Small intestine (tissue), 7 donors: ENCODE measurements at regions not wholly inside any gene's neighbourhood (a gene's known extent, or its start where the extent isn't known, plus 50 kb on each side); places are given as distances from the start of the nearest gene placed in this dataset.

ENCODE experiments used
- DNase-seq, 2 donors: peaks; one replicate each; pipeline versions ENCODE4 v3.0.0 to v3.0.0-alpha.2; 2013
- FAIRE-seq: peaks from 2 replicates; lab custom pipeline; 2012; peaks lifted over from hg19 to GRCh38; lab: Jason Lieb, UNC
- H3K27ac ChIP-seq, 3 donors: one replicate each; pipeline ENCODE4 v1.5.1; 2013; ENCODE audit warnings: low read length in 2 of 3, mild to moderate bottlenecking in 2 of 3, control low read depth in 1 of 3, inconsistent platforms in 1 of 3, low read depth in 1 of 3, moderate library complexity in 1 of 3
- H3K27me3 ChIP-seq, 3 donors: one replicate each; pipeline ENCODE4 v1.6.1; 2013; ENCODE audit warnings: low read length in 3 of 3, inconsistent platforms in 1 of 3; ENCODE audit not compliant: control insufficient read depth in 3 of 3, insufficient read depth in 3 of 3
- H3K36me3 ChIP-seq, 3 donors: one replicate each; pipeline ENCODE4 v1.6.1; 2013; ENCODE audit warnings: low read length in 3 of 3, inconsistent platforms in 1 of 3, low read depth in 1 of 3, mild to moderate bottlenecking in 1 of 3, moderate library complexity in 1 of 3; ENCODE audit not compliant: control insufficient read depth in 3 of 3, insufficient read depth in 2 of 3
- H3K4me1 ChIP-seq, 3 donors: one replicate each; pipeline ENCODE4 v1.6.1; 2013; ENCODE audit warnings: low read length in 2 of 3, inconsistent platforms in 1 of 3, low read depth in 1 of 3, mild to moderate bottlenecking in 1 of 3, moderate library complexity in 1 of 3; ENCODE audit not compliant: control insufficient read depth in 3 of 3, insufficient read depth in 2 of 3
- H3K4me3 ChIP-seq, 3 donors: one replicate each; pipeline ENCODE4 v1.5.1; 2013; ENCODE audit warnings: low read length in 3 of 3, control low read depth in 1 of 3, inconsistent platforms in 1 of 3, low read depth in 1 of 3, mild to moderate bottlenecking in 1 of 3, moderate library complexity in 1 of 3
- H3K9me3 ChIP-seq, 2 donors: one replicate each; pipeline ENCODE4 v1.6.1; 2013; ENCODE audit warnings: low read depth in 1 of 2, low read length in 1 of 2; ENCODE audit not compliant: control insufficient read depth in 2 of 2, insufficient read depth in 1 of 2
- WGBS, 3 donors: extraction: QIAGEN DNeasy Blood & Tissue Kit; methylation state at CpG; one replicate each; pipeline ENCODE4 v1.1.7; 2013; 5-methylcytosine and 5-hydroxymethylcytosine counted together
- donor health status: healthy with polysubstance abuse.
- donor health status: control.
- donor health status: control.
- donor health status: Bipolar disorder and iron deficiency.
- donor health status: healthy.

GRCh38 chr2:176753752-176754474, 458.7 kb upstream of the HNRNPA3 start:
- Histone ChIP-seq H3K4me3 (no peak overlapping the region), H3K4me1 (no peaks in the 10 kb centered on the region), H3K27ac (no peak overlapping the region), H3K27me3 (peaks cover 0 to 6% (median 0%) of the 10 kb centered on the region in 3 donors), H3K9me3 (no peaks in the 10 kb centered on the region), H3K36me3 (no peaks in the 10 kb centered on the region)
- no peak for FAIRE-seq
- DNase-seq: no peak
- 61 to 86% (median 68%) methylated on average over 2 of the region's 2 CpGs for WGBS, 3 donors

DNA sequence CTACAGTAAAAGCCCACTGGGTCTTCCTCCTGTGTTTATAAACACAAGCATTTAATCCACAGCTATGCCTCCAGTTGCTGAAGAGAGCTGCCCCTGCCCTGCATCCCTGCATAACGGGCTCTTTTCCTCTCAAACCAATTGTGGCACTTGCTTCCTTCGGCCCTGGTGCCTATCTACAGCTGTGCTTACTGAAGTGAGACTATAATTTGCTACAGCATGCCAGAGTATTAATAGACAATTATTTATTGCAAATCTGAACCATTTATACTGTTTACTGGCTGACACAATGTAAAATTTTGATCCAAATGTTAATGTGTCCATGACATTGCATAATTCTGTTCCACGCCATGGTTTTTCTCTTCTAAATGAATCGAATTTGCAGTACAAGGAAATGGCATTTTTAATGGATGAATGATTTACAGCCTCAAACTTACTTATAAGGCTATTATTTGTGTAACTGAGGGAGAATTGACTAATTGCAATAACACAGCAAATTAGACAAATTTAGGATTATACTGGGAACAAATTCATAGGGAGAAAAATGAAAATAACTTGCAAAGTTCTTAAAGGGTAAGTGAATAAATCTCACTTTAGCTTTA, 457.0 kb upstream of the HNRNPA3 start:
- no peak for FAIRE-seq

GRCh38 chr2:176758426-176758825, 454.2 kb upstream of the HNRNPA3 start:
- Histone ChIP-seq H3K4me3 (no peak overlapping the region), H3K9me3 (no peaks in the 10 kb centered on the region), H3K4me1 (no peaks in the 10 kb centered on the region), H3K36me3 (no peaks in the 10 kb centered on the region), H3K27ac (no peak overlapping the region), H3K27me3 (peaks cover 0 to 6% (median 0%) of the 10 kb centered on the region in 3 donors)
- FAIRE-seq (no peak), DNase-seq (peak in 1 of 2 donors; percentile 72)
- 9 to 36% (median 19%) methylated on average over 3 of the region's 3 CpGs for WGBS, 3 donors

More for the DNA sequence above, 457.0 kb upstream of the HNRNPA3 start:
- 60 to 72% (median 60%) methylated on average over 4 of the region's 4 CpGs for WGBS, 3 donors
- Histone ChIP-seq H3K9me3 (no peaks in the 10 kb centered on the region), H3K4me3 (no peak overlapping the region), H3K27ac (no peak overlapping the region), H3K4me1 (no peaks in the 10 kb centered on the region), H3K36me3 (no peaks in the 10 kb centered on the region), H3K27me3 (peaks cover 0 to 6% (median 0%) of the 10 kb centered on the region in 3 donors)
- DNase-seq: no peak

GRCh38 chr2:176760439-176760838, 452.2 kb upstream of the HNRNPA3 start:
- DNase-seq: no peak
- H3K27ac ChIP-seq: no peak overlapping the region
- H3K36me3 ChIP-seq: no peaks in the 10 kb centered on the region
- no peak for FAIRE-seq
- H3K9me3 ChIP-seq: no peaks in the 10 kb centered on the region
- H3K4me3 ChIP-seq: no peak overlapping the region
- 82 to 95% (median 87%) methylated on average over 4 of the region's 4 CpGs for WGBS, 3 donors
- no peaks in the 10 kb centered on the region for H3K4me1 ChIP-seq
- H3K27me3 ChIP-seq: peaks cover 0 to 6% (median 0%) of the 10 kb centered on the region in 3 donors

DNA sequence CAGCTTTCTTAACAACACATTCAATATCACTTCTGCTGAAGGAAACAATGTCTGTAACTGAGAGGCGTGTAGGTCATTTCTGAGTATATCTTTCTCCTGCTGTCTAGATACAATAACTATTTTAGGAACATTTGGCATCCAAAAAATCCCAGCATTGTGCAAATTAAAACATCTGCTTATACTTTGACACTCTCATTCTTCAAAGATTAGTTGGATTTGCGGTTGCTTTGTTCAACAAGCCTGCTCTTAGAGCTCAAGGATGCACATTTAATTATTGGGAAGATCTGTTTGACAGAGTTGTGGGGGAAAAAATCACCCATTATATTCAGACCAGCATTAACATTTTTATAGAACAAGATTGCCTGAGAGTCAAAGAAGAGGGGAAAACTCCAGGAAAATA, 449.5 kb upstream of the HNRNPA3 start:
- peaks cover 0 to 6% (median 0%) of the 10 kb centered on the region in 3 donors for H3K27me3 ChIP-seq
- no peak for FAIRE-seq

GRCh38 chr2:176763851-176764404, 448.7 kb upstream of the HNRNPA3 start:
- H3K27ac ChIP-seq: no peak overlapping the region
- H3K9me3 ChIP-seq: no peaks in the 10 kb centered on the region
- no peaks in the 10 kb centered on the region for H3K36me3 ChIP-seq
- peaks cover 0 to 6% (median 0%) of the 10 kb centered on the region in 3 donors for H3K27me3 ChIP-seq
- FAIRE-seq: no peak
- no peaks in the 10 kb centered on the region for H3K4me1 ChIP-seq
- H3K4me3 ChIP-seq: no peak overlapping the region
- no peak for DNase-seq
- WGBS, 3 donors: 52 to 61% (median 57%) methylated on average over 7 of the region's 7 CpGs

More for the DNA sequence above, 449.5 kb upstream of the HNRNPA3 start:
- H3K9me3 ChIP-seq: no peaks in the 10 kb centered on the region
- H3K4me1 ChIP-seq: no peaks in the 10 kb centered on the region
- 73 to 87% (median 79%) methylated on average over 2 of the region's 2 CpGs for WGBS, 3 donors
- H3K27ac ChIP-seq: no peak overlapping the region
- no peak for DNase-seq
- no peaks in the 10 kb centered on the region for H3K36me3 ChIP-seq
- H3K4me3 ChIP-seq: no peak overlapping the region

- no peak for DNase-seq
- FAIRE-seq: no peak
- Histone ChIP-seq H3K4me1 (no peaks in the 10 kb centered on the region), H3K27ac (no peak overlapping the region), H3K4me3 (no peak overlapping the region), H3K36me3 (no peaks in the 10 kb centered on the region), H3K9me3 (no peaks in the 10 kb centered on the region), H3K27me3 (peaks cover 0 to 6% (median 0%) of the 10 kb centered on the region in 3 donors)
- WGBS, 3 donors: 93 to 94% (median 94%) methylated on average over 6 of the region's 6 CpGs
These were observed 447.7 kb upstream of the HNRNPA3 start for GRCh38 chr2:176764921-176765320.

- no peaks in the 10 kb centered on the region for H3K9me3 ChIP-seq
These were observed 446.6 kb upstream of the HNRNPA3 start for GRCh38 chr2:176766005-176766404.

More at GRCh38 chr2:176766005-176766404, 446.6 kb upstream of the HNRNPA3 start:
- DNase-seq (no peak), FAIRE-seq (no peak)
- H3K27ac ChIP-seq: no peak overlapping the region
- H3K4me3 ChIP-seq: no peak overlapping the region
- peaks cover 0 to 6% (median 0%) of the 10 kb centered on the region in 3 donors for H3K27me3 ChIP-seq
- WGBS, 3 donors: 86 to 96% (median 93%) methylated on average over 9 of the region's 9 CpGs
- H3K36me3 ChIP-seq: no peaks in the 10 kb centered on the region
- H3K4me1 ChIP-seq: no peaks in the 10 kb centered on the region
